NT2/D1 (cell line): ENCODE measurements at regions not wholly inside any gene's neighbourhood (a gene's known extent, or its start where the extent isn't known, plus 50 kb on each side); places are given as distances from the start of the nearest gene placed in this dataset.
"Not testable (repeated sequence)": the region's sequence is repeated elsewhere in the genome, so short reads cannot be mapped to it uniquely, and the experiment has no call there.

Source experiments
- DNase-seq: peaks from one replicate; pipeline ENCODE4 v3.0.0-alpha.2; 2011; ENCODE audit warnings: low read depth, low spot score
- H3K27me3 ChIP-seq: 2 replicates; pipeline ENCODE4 v1.6.0; 2011; ENCODE audit warnings: mild to moderate bottlenecking; ENCODE audit not compliant: insufficient read length, insufficient read depth
- H3K36me3 ChIP-seq: 2 replicates; pipeline ENCODE4 v1.6.1; 2011; ENCODE audit warnings: mild to moderate bottlenecking, low read length, mixed read lengths; ENCODE audit not compliant: insufficient read depth, insufficient read length
- H3K4me1 ChIP-seq: 2 replicates; pipeline ENCODE4 v1.5.1; 2011; ENCODE audit not compliant: insufficient read depth, insufficient read length
- H3K4me3 ChIP-seq: 2 replicates; pipeline ENCODE4 v1.5.1; 2011; ENCODE audit warnings: low read depth; ENCODE audit not compliant: insufficient read length
- H3K9ac ChIP-seq: 2 replicates; pipeline ENCODE4 v1.6.0; 2011; ENCODE audit warnings: low read depth; ENCODE audit not compliant: insufficient read length
- H3K9me3 ChIP-seq: 2 replicates; pipeline ENCODE4 v1.5.1; 2011; ENCODE audit warnings: mild to moderate bottlenecking, low read length; ENCODE audit not compliant: insufficient read depth
- SUZ12 ChIP-seq: IDR thresholded peaks from 2 replicates; pipeline ENCODE4 v1.6.1; 2011; ENCODE audit not compliant: insufficient read length, insufficient read depth; ENCODE audit errors: extremely low read depth
- YY1 ChIP-seq: IDR thresholded peaks from 2 replicates; pipeline ENCODE4 v1.6.1; 2011; ENCODE audit not compliant: insufficient read length, insufficient read depth
- ZNF274 ChIP-seq: IDR thresholded peaks from 2 replicates; pipeline ENCODE4 v1.6.1; 2011; ENCODE audit warnings: mild to moderate bottlenecking, low read depth, low read length

GRCh38 chr2:142415461-142415860 is 284.6 kb upstream of the LRP1B start:
- Histone ChIP-seq H3K36me3 (no peaks in the 10 kb centered on the region), H3K4me1 (no peaks in the 10 kb centered on the region), H3K4me3 (no peak overlapping the region), H3K9me3 (no peaks in the 10 kb centered on the region), H3K27me3 (no peaks in the 10 kb centered on the region), H3K9ac (no peak overlapping the region)
- TF ChIP-seq YY1, result no peak
- TF ChIP-seq SUZ12, result no peak
- no peak for TF ChIP-seq ZNF274
- DNase-seq, result no peak

GRCh38 chr2:142398212-142398611 is 267.4 kb upstream of the LRP1B start:
- no peak for TF ChIP-seq YY1
- TF ChIP-seq SUZ12, result no peak
- TF ChIP-seq ZNF274, result no peak
- Histone ChIP-seq H3K9me3 (peaks cover 15% of the 10 kb centered on the region; the same call in 1 of the 2 replicates), H3K27me3 (no peaks in the 10 kb centered on the region), H3K9ac (no peak overlapping the region), H3K4me3 (no peak overlapping the region), H3K4me1 (no peaks in the 10 kb centered on the region), H3K36me3 (no peaks in the 10 kb centered on the region)
- no peak for DNase-seq

- peaks cover 15% of the 10 kb centered on the region; the same call in 1 of the 2 replicates for H3K9me3 ChIP-seq
- no peak overlapping the region for H3K9ac ChIP-seq
- no peaks in the 10 kb centered on the region for H3K36me3 ChIP-seq
- H3K4me3 ChIP-seq, result no peak overlapping the region
- H3K27me3 ChIP-seq, result no peaks in the 10 kb centered on the region
- DNase-seq, result no peak
- TF ChIP-seq YY1, result no peak
- TF ChIP-seq ZNF274, result no peak
- TF ChIP-seq SUZ12, result no peak
- no peaks in the 10 kb centered on the region for H3K4me1 ChIP-seq
These were observed 264.5 kb upstream of the LRP1B start for GRCh38 chr2:142395291-142395690.

- Histone ChIP-seq H3K27me3 (no peaks in the 10 kb centered on the region), H3K9me3 (no peaks in the 10 kb centered on the region), H3K36me3 (no peaks in the 10 kb centered on the region), H3K4me3 (no peak overlapping the region), H3K4me1 (no peaks in the 10 kb centered on the region), H3K9ac (no peak overlapping the region)
- DNase-seq, result no peak
- no peak for TF ChIP-seq YY1
- TF ChIP-seq ZNF274, result no peak
- TF ChIP-seq SUZ12, result no peak
These were observed 249.6 kb upstream of the LRP1B start for GRCh38 chr2:142380372-142380771.

- H3K4me1 ChIP-seq, DNase-seq, H3K27me3 ChIP-seq, H3K4me3 ChIP-seq, H3K9ac ChIP-seq, H3K36me3 ChIP-seq, H3K9me3 ChIP-seq: not testable (repeated sequence)
These were observed 231.3 kb upstream of the LRP1B start for GRCh38 chr2:142362069-142362468.

GRCh38 chr2:142347751-142348150 is 216.9 kb upstream of the LRP1B start:
- no peak for DNase-seq
- H3K4me1 ChIP-seq, result no peaks in the 10 kb centered on the region
- no peaks in the 10 kb centered on the region for H3K36me3 ChIP-seq
- no peaks in the 10 kb centered on the region for H3K9me3 ChIP-seq
- no peak overlapping the region for H3K4me3 ChIP-seq
- no peak for TF ChIP-seq ZNF274
- TF ChIP-seq SUZ12, result no peak
- no peak for TF ChIP-seq YY1
- H3K9ac ChIP-seq, result no peak overlapping the region
- no peaks in the 10 kb centered on the region for H3K27me3 ChIP-seq

GRCh38 chr2:142339261-142339660 is 208.4 kb upstream of the LRP1B start:
- TF ChIP-seq ZNF274, result no peak
- Histone ChIP-seq H3K4me1 (no peaks in the 10 kb centered on the region), H3K4me3 (no peak overlapping the region), H3K27me3 (no peaks in the 10 kb centered on the region), H3K9me3 (peaks cover 4% of the 10 kb centered on the region; the same call in 1 of the 2 replicates), H3K9ac (no peak overlapping the region), H3K36me3 (no peaks in the 10 kb centered on the region)
- no peak for DNase-seq

GRCh38 chr2:142332196-142332595 is 201.4 kb upstream of the LRP1B start:
- peaks cover 7% of the 10 kb centered on the region; the same call in 1 of the 2 replicates for H3K9me3 ChIP-seq
- no peak overlapping the region for H3K4me3 ChIP-seq
- no peaks in the 10 kb centered on the region for H3K27me3 ChIP-seq
- no peaks in the 10 kb centered on the region for H3K4me1 ChIP-seq
- no peak for DNase-seq
- no peaks in the 10 kb centered on the region for H3K36me3 ChIP-seq
- TF ChIP-seq YY1, result no peak
- no peak for TF ChIP-seq ZNF274
- TF ChIP-seq SUZ12, result no peak
- no peak overlapping the region for H3K9ac ChIP-seq
